Fibroblast of villous mesenchyme (primary cell): ENCODE measurements at regions not wholly inside any gene's neighbourhood (a gene's known extent, or its start where the extent isn't known, plus 50 kb on each side); places are given as distances from the start of the nearest gene placed in this dataset.
A peak's percentile ranks its signal among the peaks of the same experiment; 100 is the strongest.

Source experiments
- small RNA-seq: library from RNA; depleted of rRNA; stranded (forward); fragments of <200 nt; gene quantifications from one replicate; pipeline ENCODE3, GENCODE V24; 2012

Small RNAs in the stretch of these regions (small RNA-seq; reads per million reads assigned to genes)
- gene RF00003 (67.7 reads per million, percentile 96 among the genes with 10 or more reads in this experiment), gene RNVU1-4 (55.5 reads per million, percentile 96 among the genes with 10 or more reads in this experiment)
